Sigmoid colon (tissue), 6 donors: ENCODE measurements at regions not wholly inside any gene's neighbourhood (a gene's known extent, or its start where the extent isn't known, plus 50 kb on each side); places are given as distances from the start of the nearest gene placed in this dataset.

Source experiments
- DNase-seq: peaks from one replicate; pipeline ENCODE4 v3.0.0-alpha.2; 2019
- H3K27ac ChIP-seq, 4 donors: fragments of 200-600 bp; sonication (generic); one replicate each; pipeline ENCODE4 v1.5.1; 2016 to 2019; ENCODE audit warnings: mild to moderate bottlenecking in 1 of 4
- H3K27me3 ChIP-seq, 3 donors: fragments of 200-600 bp; sonication (generic); one replicate each; pipeline ENCODE4 v1.5.1; 2019; ENCODE audit warnings: mild to moderate bottlenecking in 1 of 3
- H3K36me3 ChIP-seq, 4 donors: fragments of 200-600 bp; sonication (generic); one replicate each; pipeline ENCODE4 v1.5.1; 2016 to 2019
- H3K4me1 ChIP-seq, 4 donors: fragments of 200-600 bp; sonication (generic); one replicate each; pipeline ENCODE4 v1.5.1; 2017 to 2019
- H3K4me3 ChIP-seq, 4 donors: fragments of 200-600 bp; sonication (generic); one replicate each; pipeline ENCODE4 v1.5.1; 2017 to 2019; ENCODE audit warnings: mild to moderate bottlenecking in 2 of 4, moderate library complexity in 1 of 4
- H3K9me3 ChIP-seq, 4 donors: fragments of 200-600 bp in 3 of 4; sonication (generic) in 3 of 4; one replicate each; pipeline versions ENCODE4 v1.5.1 to v1.6.1; 2013 to 2019
- CTCF ChIP-seq, 4 experiments: fragments of 450-650 bp in 3 of 4; fragments of 200-600 bp in 1 of 4; IDR thresholded peaks; one replicate each; pipeline ENCODE4 v1.5.1; 2016 to 2019; ENCODE audit warnings: antibody characterized with exemption in 4 of 4, mild to moderate bottlenecking in 3 of 4, moderate library complexity in 2 of 4
- EP300 ChIP-seq, 4 donors: sonication (generic); formaldehyde crosslinking; IDR thresholded peaks; one replicate each; pipeline ENCODE4 v1.6.1; 2017; ENCODE audit warnings: antibody characterized with exemption in 4 of 4
- POLR2A ChIP-seq, 2 donors: fragments of 450-650 bp; IDR thresholded peaks; one replicate each; pipeline ENCODE4 v1.6.1; 2016; ENCODE audit warnings: antibody characterized with exemption in 2 of 2, mild to moderate bottlenecking in 2 of 2, moderate library complexity in 2 of 2
- POLR2AphosphoS5 ChIP-seq, 4 donors: sonication (generic); formaldehyde crosslinking; IDR thresholded peaks; one replicate each; pipeline ENCODE4 v1.6.1; 2017; ENCODE audit warnings: antibody characterized with exemption in 4 of 4
- WGBS, 2 donors: extraction: QIAGEN DNeasy Blood & Tissue Kit; methylation state at CpG; one replicate each; pipeline ENCODE4 v1.1.7; 2013; 5-methylcytosine and 5-hydroxymethylcytosine counted together
- intact Hi-C: fragments of 100-400 bp; cut with DNase I; formaldehyde crosslinking; loops from one replicate; pipeline ENCODE4 v1.15.1; 2023
- donor health status: healthy with polysubstance abuse.
- donor health status: healthy.

GRCh38 chr3:21274079-21274571, 476.9 kb downstream of the ZNF385D start:
- no peaks in the 10 kb centered on the region for H3K36me3 ChIP-seq
- no peak overlapping the region for H3K27ac ChIP-seq
- DNase-seq, result no peak
- 73 to 89% methylated on average over 2 of the region's 2 CpGs for WGBS, 2 donors
- H3K27me3 ChIP-seq, result no peaks in the 10 kb centered on the region
- peaks cover 0 to 5% (median 0%) of the 10 kb centered on the region in 4 donors for H3K9me3 ChIP-seq
- TF ChIP-seq CTCF (IDR thresholded peaks at IDR 0.05), result no peak
- TF ChIP-seq POLR2A (IDR thresholded peaks at IDR 0.05), result no peak
- no peak overlapping the region for H3K4me3 ChIP-seq
- intact Hi-C loops, result no loop called here
- peaks cover 0 to 10% (median 2%) of the 10 kb centered on the region in 4 donors for H3K4me1 ChIP-seq

DNA sequence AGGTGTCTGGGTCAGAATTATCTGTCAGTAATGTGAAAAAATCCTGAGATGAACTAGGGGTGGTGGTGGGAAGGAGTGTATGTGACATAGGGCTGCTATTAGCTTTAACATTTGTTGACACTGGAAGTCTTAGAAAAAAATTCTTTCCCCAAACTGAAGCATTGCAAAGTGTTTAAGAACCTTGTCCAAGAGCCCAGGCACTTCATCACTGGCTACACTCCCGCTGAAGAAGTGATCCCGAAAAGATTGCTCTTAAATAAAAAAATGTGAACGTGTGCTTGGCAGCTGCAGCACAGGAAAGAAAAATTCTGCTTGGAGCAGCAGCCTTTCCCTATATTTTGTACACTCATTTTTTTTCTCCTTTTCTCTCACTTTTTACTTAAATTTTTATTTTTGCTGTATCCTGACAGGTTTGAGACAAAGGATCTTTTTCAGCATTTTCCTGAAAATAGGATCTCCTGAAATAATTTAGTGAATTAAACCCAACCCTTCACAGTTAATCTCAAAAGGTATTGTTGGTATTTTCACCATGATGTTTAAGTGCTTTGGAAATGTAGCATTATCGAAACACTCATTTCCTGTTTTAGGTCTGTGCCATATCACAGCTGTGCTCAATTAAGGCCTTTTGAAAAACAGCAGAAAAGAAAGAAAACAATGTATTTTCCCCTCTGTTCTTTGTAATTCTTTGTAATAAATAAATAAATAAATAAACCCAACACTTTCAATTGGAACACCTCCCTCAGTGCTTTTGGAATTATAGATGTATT, 477.6 kb downstream of the ZNF385D start:
- 68 to 79% methylated on average over 4 of the region's 4 CpGs for WGBS, 2 donors
- Histone ChIP-seq H3K9me3 (peaks cover 0 to 5% (median 0%) of the 10 kb centered on the region in 4 donors), H3K27me3 (no peaks in the 10 kb centered on the region), H3K27ac (no peak overlapping the region), H3K4me1 (peaks cover 0 to 10% (median 2%) of the 10 kb centered on the region in 4 donors), H3K36me3 (no peaks in the 10 kb centered on the region), H3K4me3 (no peak overlapping the region)
- TF ChIP-seq POLR2AphosphoS5 (IDR thresholded peaks at IDR 0.05) (no peak), CTCF (IDR thresholded peaks at IDR 0.05) (no peak), EP300 (IDR thresholded peaks at IDR 0.05) (no peak), POLR2A (IDR thresholded peaks at IDR 0.05) (no peak)
- intact Hi-C loops, result no loop called here
- DNase-seq, result no peak

DNA sequence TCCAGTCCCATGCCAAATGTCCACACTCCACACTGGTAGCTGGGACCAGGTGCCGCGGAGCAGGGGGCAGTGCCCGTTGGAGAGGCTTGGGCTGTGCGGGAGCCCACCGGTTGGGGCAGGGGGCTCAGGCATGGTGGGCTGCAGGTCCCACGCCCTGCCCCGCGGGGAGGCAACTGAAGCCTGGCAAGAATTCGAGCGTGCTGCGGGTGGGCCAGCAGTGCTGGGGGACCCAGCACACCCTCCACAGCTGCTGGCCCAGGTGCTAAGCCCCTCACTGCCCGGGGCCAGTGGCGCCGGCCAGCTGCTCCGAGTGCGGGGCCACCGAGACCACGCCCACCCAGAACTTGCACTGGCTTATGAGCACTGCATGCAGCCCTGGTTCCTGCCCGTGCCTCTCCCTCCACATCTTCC, 479.4 kb downstream of the ZNF385D start:
- Histone ChIP-seq H3K27ac (no peak overlapping the region), H3K4me3 (no peak overlapping the region), H3K4me1 (peaks cover 0 to 10% (median 2%) of the 10 kb centered on the region in 4 donors), H3K27me3 (no peaks in the 10 kb centered on the region), H3K9me3 (peaks cover 0 to 5% (median 0%) of the 10 kb centered on the region in 4 donors), H3K36me3 (no peaks in the 10 kb centered on the region)
- intact Hi-C loops, result no loop called here
- DNase-seq, result no peak
- TF ChIP-seq EP300 (IDR thresholded peaks at IDR 0.05) (no peak), CTCF (IDR thresholded peaks at IDR 0.05) (no peak), POLR2AphosphoS5 (IDR thresholded peaks at IDR 0.05) (no peak), POLR2A (IDR thresholded peaks at IDR 0.05) (no peak)
- WGBS, 2 donors, result 96 to 97% methylated on average over 19 of the region's 19 CpGs

DNA sequence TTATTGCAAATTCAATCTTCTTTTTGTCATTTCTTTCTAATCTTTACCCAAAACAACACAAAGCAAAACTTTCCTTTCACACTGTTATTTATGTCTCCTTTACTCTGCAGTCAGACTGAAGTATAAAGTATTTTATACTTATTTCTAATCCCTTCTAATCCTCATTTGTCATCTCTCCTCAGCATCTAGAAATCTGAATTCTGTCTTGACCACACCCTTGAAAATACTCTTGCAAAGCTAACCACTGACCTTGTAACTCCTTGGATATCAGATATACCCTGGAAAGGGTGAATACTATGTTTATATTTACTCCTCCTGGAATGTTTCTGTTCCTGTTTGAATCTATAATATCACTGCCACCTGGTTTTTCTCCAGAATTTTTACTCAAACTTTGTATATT, 481.1 kb downstream of the ZNF385D start:
- Histone ChIP-seq H3K4me1 (peaks cover 0 to 10% (median 2%) of the 10 kb centered on the region in 4 donors), H3K27me3 (no peaks in the 10 kb centered on the region), H3K36me3 (no peaks in the 10 kb centered on the region), H3K4me3 (no peak overlapping the region), H3K27ac (no peak overlapping the region), H3K9me3 (peaks cover 0 to 5% (median 0%) of the 10 kb centered on the region in 4 donors)
- TF ChIP-seq POLR2AphosphoS5 (IDR thresholded peaks at IDR 0.05) (no peak), EP300 (IDR thresholded peaks at IDR 0.05) (no peak), POLR2A (IDR thresholded peaks at IDR 0.05) (no peak), CTCF (IDR thresholded peaks at IDR 0.05) (no peak)
- intact Hi-C loops, result no loop called here
- DNase-seq, result no peak
